ENCODE measurements at regions not wholly inside any gene's neighbourhood (a gene's known extent, or its start where the extent isn't known, plus 50 kb on each side); places are given as distances from the start of the nearest gene placed in this dataset.
A peak's percentile ranks its signal among the peaks of the same experiment; 100 is the strongest.

- no peak overlapping the region for H3K4me3 ChIP-seq (ENCODE audit: low read depth, low read length)
- no peak for TF ChIP-seq CTCF (conservative IDR thresholded peaks at IDR 0.05; ENCODE audit: low read depth, low read length)
- no peak for DNase-seq (ENCODE audit: low read depth)
Observed at GRCh38 chr5:124796495-124796894, 50.1 kb upstream of the ZNF608 start.

GRCh38 chr5:124797665-124798087 is 51.2 kb upstream of the ZNF608 start:
- no peak for DNase-seq (ENCODE audit: low read depth)
- no peak overlapping the region for H3K4me3 ChIP-seq (ENCODE audit: low read depth, low read length)
- no peak for TF ChIP-seq CTCF (conservative IDR thresholded peaks at IDR 0.05; ENCODE audit: low read depth, low read length)

- H3K4me3 ChIP-seq (ENCODE audit: low read depth, low read length) = no peak overlapping the region
- no peak for DNase-seq (ENCODE audit: low read depth)
- TF ChIP-seq CTCF (conservative IDR thresholded peaks at IDR 0.05; ENCODE audit: low read depth, low read length) = no peak
Observed at GRCh38 chr5:124798890-124799289, 52.5 kb upstream of the ZNF608 start.

GRCh38 chr5:124801551-124801950 is 55.1 kb upstream of the ZNF608 start:
- DNase-seq (ENCODE audit: low read depth) = no peak
- H3K4me3 ChIP-seq (ENCODE audit: low read depth, low read length) = no peak overlapping the region
- no peak for TF ChIP-seq CTCF (conservative IDR thresholded peaks at IDR 0.05; ENCODE audit: low read depth, low read length)

GRCh38 chr5:124803617-124804323 is 57.3 kb upstream of the ZNF608 start:
- no peak for DNase-seq (ENCODE audit: low read depth)
- TF ChIP-seq CTCF (conservative IDR thresholded peaks at IDR 0.05; ENCODE audit: low read depth, low read length) = no peak
- no peak overlapping the region for H3K4me3 ChIP-seq (ENCODE audit: low read depth, low read length)

- no peak for DNase-seq (ENCODE audit: low read depth)
- TF ChIP-seq CTCF (conservative IDR thresholded peaks at IDR 0.05; ENCODE audit: low read depth, low read length) = no peak
- no peak overlapping the region for H3K4me3 ChIP-seq (ENCODE audit: low read depth, low read length)
Observed at GRCh38 chr5:124806026-124806372, 59.6 kb upstream of the ZNF608 start.

- peak; percentile 83 for DNase-seq (ENCODE audit: low read depth)
- TF ChIP-seq CTCF (conservative IDR thresholded peaks at IDR 0.05; ENCODE audit: low read depth, low read length) = no peak
- no peak overlapping the region for H3K4me3 ChIP-seq (ENCODE audit: low read depth, low read length)
Observed at GRCh38 chr5:124806373-124807077, 60.1 kb upstream of the ZNF608 start.
